Loucy (cell line): ENCODE measurements at regions not wholly inside any gene's neighbourhood (a gene's known extent, or its start where the extent isn't known, plus 50 kb on each side); places are given as distances from the start of the nearest gene placed in this dataset.

ENCODE experiments used
- EZH2phosphoT487 ChIP-seq: fragments of 200-600 bp; IDR thresholded peaks from 2 replicates; pipeline ENCODE4 v1.6.1; 2018; ENCODE audit warnings: antibody characterized with exemption, mild to moderate bottlenecking, moderate library complexity, borderline replicate concordance
- TF ChIP-seq, protein P1 (sequence below): fragments of 200-600 bp; sonication (generic); conservative IDR thresholded peaks from 2 replicates; pipeline ENCODE4 v1.5.1; 2014; ENCODE audit warnings: mild to moderate bottlenecking, antibody characterized with exemption, low read length

DNA sequence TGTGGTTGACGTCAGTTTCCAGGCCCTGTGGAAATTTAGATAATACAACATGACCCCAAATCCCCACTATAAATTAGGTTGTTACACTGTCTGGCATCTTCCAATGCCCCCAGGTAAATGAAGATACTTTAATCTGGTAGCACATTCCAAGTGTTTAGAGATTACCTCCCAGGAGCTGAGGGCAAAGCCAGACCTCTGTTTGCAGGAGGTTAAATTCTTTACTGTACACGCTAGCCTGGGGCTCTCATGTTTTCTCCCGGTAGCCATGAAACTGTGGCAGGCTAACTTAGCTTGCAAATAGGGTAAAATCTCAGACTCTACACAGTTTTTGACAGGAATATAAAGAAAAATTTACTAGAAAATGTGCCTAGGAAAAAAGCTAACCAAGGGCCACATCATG lies 450.0 kb downstream of the PDGFC start:
- TF ChIP-seq, protein P1, sequence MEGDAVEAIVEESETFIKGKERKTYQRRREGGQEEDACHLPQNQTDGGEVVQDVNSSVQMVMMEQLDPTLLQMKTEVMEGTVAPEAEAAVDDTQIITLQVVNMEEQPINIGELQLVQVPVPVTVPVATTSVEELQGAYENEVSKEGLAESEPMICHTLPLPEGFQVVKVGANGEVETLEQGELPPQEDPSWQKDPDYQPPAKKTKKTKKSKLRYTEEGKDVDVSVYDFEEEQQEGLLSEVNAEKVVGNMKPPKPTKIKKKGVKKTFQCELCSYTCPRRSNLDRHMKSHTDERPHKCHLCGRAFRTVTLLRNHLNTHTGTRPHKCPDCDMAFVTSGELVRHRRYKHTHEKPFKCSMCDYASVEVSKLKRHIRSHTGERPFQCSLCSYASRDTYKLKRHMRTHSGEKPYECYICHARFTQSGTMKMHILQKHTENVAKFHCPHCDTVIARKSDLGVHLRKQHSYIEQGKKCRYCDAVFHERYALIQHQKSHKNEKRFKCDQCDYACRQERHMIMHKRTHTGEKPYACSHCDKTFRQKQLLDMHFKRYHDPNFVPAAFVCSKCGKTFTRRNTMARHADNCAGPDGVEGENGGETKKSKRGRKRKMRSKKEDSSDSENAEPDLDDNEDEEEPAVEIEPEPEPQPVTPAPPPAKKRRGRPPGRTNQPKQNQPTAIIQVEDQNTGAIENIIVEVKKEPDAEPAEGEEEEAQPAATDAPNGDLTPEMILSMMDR, result no peak
- TF ChIP-seq EZH2phosphoT487, result no peak
